MM.1S (cell line): ENCODE measurements at regions not wholly inside any gene's neighbourhood (a gene's known extent, or its start where the extent isn't known, plus 50 kb on each side); places are given as distances from the start of the nearest gene placed in this dataset.

Source experiments
- EZH2 ChIP-seq: fragments of 300-600 bp; sonication (generic); optimal IDR thresholded peaks from 2 replicates; pipeline ENCODE3; 2017; ENCODE audit warnings: low read depth, mild to moderate bottlenecking, antibody characterized with exemption, low read length, mixed read lengths
- TF ChIP-seq, protein P1 (sequence below): fragments of 300-600 bp; sonication (generic); IDR thresholded peaks from 2 replicates; pipeline ENCODE4 v1.5.1; 2016; ENCODE audit warnings: antibody characterized with exemption, low read length, mixed read lengths

- TF ChIP-seq, protein P1, sequence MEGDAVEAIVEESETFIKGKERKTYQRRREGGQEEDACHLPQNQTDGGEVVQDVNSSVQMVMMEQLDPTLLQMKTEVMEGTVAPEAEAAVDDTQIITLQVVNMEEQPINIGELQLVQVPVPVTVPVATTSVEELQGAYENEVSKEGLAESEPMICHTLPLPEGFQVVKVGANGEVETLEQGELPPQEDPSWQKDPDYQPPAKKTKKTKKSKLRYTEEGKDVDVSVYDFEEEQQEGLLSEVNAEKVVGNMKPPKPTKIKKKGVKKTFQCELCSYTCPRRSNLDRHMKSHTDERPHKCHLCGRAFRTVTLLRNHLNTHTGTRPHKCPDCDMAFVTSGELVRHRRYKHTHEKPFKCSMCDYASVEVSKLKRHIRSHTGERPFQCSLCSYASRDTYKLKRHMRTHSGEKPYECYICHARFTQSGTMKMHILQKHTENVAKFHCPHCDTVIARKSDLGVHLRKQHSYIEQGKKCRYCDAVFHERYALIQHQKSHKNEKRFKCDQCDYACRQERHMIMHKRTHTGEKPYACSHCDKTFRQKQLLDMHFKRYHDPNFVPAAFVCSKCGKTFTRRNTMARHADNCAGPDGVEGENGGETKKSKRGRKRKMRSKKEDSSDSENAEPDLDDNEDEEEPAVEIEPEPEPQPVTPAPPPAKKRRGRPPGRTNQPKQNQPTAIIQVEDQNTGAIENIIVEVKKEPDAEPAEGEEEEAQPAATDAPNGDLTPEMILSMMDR: no peak
- TF ChIP-seq EZH2: no peak
These were observed 550.2 kb upstream of the SALL3 start for GRCh38 chr18:78429127-78430108.
